ENCODE measurements at regions not wholly inside any gene's neighbourhood (a gene's known extent, or its start where the extent isn't known, plus 50 kb on each side); places are given as distances from the start of the nearest gene placed in this dataset.

DNA sequence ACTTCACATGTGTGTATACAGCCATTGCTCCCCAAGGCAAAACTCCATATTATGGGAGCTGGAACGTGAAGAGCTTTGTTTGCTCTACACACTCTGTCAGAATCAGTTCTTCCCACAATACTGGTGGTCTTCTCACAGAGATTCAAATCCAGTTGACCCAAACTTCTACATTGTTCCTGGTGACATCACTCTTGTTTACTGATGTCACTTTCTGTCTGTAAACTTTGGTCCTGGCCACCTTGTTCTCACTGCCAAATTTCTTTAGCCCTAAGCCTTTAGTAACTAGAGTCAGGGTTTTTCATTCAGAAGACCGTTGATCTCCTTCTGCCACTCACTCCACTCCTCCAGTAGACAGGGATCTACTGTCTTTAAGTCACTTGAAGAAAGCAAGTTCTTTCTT is 386.0 kb upstream of the ZEB2 start:
- RAD21 ChIA-PET (ENCODE audit: low non-redundant PET in 1 of 2, low total read pairs in 2 of 2, uncharacterized antibody in 2 of 2, unreplicated experiment in 2 of 2) = no interaction called here
- no TSS peak for BruUV-seq (replicated peaks)
- Histone ChIP-seq H3K9me3 (ENCODE audit: control insufficient read depth in 1 of 2, insufficient read depth in 1 of 2, low read depth in 1 of 2, low read length in 2 of 2) (no peaks in the 10 kb centered on the region), H3K4me1 (ENCODE audit: control insufficient read depth in 1 of 2, insufficient read depth in 2 of 2, low read length in 2 of 2) (no peaks in the 10 kb centered on the region), H3K79me2 (ENCODE audit: insufficient read depth, low read length) (no peaks in the 10 kb centered on the region), H3K4me2 (ENCODE audit: low read length) (no peak overlapping the region), H3K4me3 (replicated peaks in 1 of 2; ENCODE audit: low read depth in 1 of 2, low read length in 2 of 2) (no peak overlapping the region), H3K9ac (ENCODE audit: low read length) (no peak overlapping the region), H2AFZ (ENCODE audit: low read depth, low read length, poor library complexity, severe bottlenecking) (no peak overlapping the region), H3K36me3 (ENCODE audit: control insufficient read depth in 1 of 2, insufficient read depth in 2 of 2, low read length in 2 of 2) (no peaks in the 10 kb centered on the region), H3K27me3 (ENCODE audit: insufficient read depth, low read length) (no peaks in the 10 kb centered on the region), H3K27ac (ENCODE audit: low read depth, low read length) (no peak overlapping the region), H3K9me2 (ENCODE audit: insufficient read depth) (no peaks in the 10 kb centered on the region), H4K20me1 (ENCODE audit: insufficient read depth) (no peaks in the 10 kb centered on the region)
- no peak for ATAC-seq
- intact Hi-C loops (cut with micrococcal nuclease) = no loop called here
- POLR2A ChIA-PET = no interaction called here
- CTCF ChIA-PET = no interaction called here
- DNase-seq (ENCODE audit: low read depth, low spot score) = no peak
- TF ChIP-seq JUND (IDR thresholded peaks at IDR 0.05) (no peak), SIN3A (IDR thresholded peaks at IDR 0.05; ENCODE audit: low read depth) (no peak), POLR2A (IDR thresholded peaks at IDR 0.05; ENCODE audit: borderline replicate concordance, extremely low read depth, insufficient read depth, insufficient read length) (no peak), SRF (IDR thresholded peaks at IDR 0.05; ENCODE audit: low read depth) (no peak), CBX3 (IDR thresholded peaks at IDR 0.05; ENCODE audit: low read depth) (no peak), POLR2AphosphoS5 (IDR thresholded peaks at IDR 0.05; ENCODE audit: low read depth, low read length) (no peak)
- TF ChIP-seq, protein P1, sequence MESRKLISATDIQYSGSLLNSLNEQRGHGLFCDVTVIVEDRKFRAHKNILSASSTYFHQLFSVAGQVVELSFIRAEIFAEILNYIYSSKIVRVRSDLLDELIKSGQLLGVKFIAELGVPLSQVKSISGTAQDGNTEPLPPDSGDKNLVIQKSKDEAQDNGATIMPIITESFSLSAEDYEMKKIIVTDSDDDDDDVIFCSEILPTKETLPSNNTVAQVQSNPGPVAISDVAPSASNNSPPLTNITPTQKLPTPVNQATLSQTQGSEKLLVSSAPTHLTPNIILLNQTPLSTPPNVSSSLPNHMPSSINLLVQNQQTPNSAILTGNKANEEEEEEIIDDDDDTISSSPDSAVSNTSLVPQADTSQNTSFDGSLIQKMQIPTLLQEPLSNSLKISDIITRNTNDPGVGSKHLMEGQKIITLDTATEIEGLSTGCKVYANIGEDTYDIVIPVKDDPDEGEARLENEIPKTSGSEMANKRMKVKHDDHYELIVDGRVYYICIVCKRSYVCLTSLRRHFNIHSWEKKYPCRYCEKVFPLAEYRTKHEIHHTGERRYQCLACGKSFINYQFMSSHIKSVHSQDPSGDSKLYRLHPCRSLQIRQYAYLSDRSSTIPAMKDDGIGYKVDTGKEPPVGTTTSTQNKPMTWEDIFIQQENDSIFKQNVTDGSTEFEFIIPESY (IDR thresholded peaks at IDR 0.05; ENCODE audit: extremely low read depth, insufficient replicate concordance, low read length) = no peak
- TF ChIP-seq, protein P2, sequence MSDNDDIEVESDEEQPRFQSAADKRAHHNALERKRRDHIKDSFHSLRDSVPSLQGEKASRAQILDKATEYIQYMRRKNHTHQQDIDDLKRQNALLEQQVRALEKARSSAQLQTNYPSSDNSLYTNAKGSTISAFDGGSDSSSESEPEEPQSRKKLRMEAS (IDR thresholded peaks at IDR 0.05) = no peak
- TF ChIP-seq, protein P3, sequence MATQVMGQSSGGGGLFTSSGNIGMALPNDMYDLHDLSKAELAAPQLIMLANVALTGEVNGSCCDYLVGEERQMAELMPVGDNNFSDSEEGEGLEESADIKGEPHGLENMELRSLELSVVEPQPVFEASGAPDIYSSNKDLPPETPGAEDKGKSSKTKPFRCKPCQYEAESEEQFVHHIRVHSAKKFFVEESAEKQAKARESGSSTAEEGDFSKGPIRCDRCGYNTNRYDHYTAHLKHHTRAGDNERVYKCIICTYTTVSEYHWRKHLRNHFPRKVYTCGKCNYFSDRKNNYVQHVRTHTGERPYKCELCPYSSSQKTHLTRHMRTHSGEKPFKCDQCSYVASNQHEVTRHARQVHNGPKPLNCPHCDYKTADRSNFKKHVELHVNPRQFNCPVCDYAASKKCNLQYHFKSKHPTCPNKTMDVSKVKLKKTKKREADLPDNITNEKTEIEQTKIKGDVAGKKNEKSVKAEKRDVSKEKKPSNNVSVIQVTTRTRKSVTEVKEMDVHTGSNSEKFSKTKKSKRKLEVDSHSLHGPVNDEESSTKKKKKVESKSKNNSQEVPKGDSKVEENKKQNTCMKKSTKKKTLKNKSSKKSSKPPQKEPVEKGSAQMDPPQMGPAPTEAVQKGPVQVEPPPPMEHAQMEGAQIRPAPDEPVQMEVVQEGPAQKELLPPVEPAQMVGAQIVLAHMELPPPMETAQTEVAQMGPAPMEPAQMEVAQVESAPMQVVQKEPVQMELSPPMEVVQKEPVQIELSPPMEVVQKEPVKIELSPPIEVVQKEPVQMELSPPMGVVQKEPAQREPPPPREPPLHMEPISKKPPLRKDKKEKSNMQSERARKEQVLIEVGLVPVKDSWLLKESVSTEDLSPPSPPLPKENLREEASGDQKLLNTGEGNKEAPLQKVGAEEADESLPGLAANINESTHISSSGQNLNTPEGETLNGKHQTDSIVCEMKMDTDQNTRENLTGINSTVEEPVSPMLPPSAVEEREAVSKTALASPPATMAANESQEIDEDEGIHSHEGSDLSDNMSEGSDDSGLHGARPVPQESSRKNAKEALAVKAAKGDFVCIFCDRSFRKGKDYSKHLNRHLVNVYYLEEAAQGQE (IDR thresholded peaks at IDR 0.05; ENCODE audit: low read depth) = no peak
